ENCODE measurements at regions not wholly inside any gene's neighbourhood (a gene's known extent, or its start where the extent isn't known, plus 50 kb on each side); places are given as distances from the start of the nearest gene placed in this dataset.

DNA sequence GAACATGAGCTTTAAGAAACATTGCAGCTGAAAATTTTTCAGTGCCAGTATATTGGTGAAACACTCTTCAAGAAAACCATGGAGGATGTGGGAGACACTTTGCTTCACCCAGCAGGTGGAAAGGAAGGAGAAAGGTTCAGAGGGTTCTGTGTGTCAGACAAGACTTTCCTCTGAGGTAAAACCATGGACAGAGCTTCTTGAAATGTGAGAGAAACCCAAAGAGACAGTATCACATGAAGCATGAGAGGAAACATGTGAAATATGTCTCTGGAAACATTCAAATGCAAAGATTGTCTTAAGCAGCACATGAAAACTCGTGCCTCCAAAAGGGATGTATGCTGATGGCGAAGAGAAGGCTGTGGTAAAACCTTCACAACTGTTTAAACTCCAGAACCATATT lies 368.9 kb upstream of the ST8SIA4 start:
- no peaks in the 10 kb centered on the region for H3K9me3 ChIP-seq
- no peaks in the 10 kb centered on the region for H3K36me3 ChIP-seq
- no peaks in the 10 kb centered on the region for H3K4me1 ChIP-seq
- H3K4me3 ChIP-seq: no peak overlapping the region
- TF ChIP-seq, protein P1, sequence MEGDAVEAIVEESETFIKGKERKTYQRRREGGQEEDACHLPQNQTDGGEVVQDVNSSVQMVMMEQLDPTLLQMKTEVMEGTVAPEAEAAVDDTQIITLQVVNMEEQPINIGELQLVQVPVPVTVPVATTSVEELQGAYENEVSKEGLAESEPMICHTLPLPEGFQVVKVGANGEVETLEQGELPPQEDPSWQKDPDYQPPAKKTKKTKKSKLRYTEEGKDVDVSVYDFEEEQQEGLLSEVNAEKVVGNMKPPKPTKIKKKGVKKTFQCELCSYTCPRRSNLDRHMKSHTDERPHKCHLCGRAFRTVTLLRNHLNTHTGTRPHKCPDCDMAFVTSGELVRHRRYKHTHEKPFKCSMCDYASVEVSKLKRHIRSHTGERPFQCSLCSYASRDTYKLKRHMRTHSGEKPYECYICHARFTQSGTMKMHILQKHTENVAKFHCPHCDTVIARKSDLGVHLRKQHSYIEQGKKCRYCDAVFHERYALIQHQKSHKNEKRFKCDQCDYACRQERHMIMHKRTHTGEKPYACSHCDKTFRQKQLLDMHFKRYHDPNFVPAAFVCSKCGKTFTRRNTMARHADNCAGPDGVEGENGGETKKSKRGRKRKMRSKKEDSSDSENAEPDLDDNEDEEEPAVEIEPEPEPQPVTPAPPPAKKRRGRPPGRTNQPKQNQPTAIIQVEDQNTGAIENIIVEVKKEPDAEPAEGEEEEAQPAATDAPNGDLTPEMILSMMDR (IDR thresholded peaks at IDR 0.05): no peak
- 41 to 42% methylated on average over 2 of the region's 2 CpGs for WGBS, 2 donors
- intact Hi-C loops (cut with DNase I): no loop called here
- H3K27me3 ChIP-seq: peaks cover 0 to 9% (median 0%) of the 10 kb centered on the region in 4 donors
- DNase-seq: no peak
- no peak overlapping the region for H3K27ac ChIP-seq
- FAIRE-seq: no peak
- ATAC-seq: no peak

GRCh38 chr5:101271416-101271815 lies 368.3 kb upstream of the ST8SIA4 start:
- Histone ChIP-seq H3K27me3 (peaks cover 0 to 9% (median 0%) of the 10 kb centered on the region in 4 donors), H3K27ac (no peak overlapping the region), H3K4me3 (no peak overlapping the region), H3K9me3 (no peaks in the 10 kb centered on the region), H3K4me1 (no peaks in the 10 kb centered on the region), H3K36me3 (no peaks in the 10 kb centered on the region)
- no peak for DNase-seq
- intact Hi-C loops (cut with DNase I): no loop called here
- ATAC-seq: no peak
- FAIRE-seq: no peak
- TF ChIP-seq, protein P1 (IDR thresholded peaks at IDR 0.05): no peak
- 44 to 45% methylated on average over 2 of the region's 2 CpGs for WGBS, 2 donors

DNA sequence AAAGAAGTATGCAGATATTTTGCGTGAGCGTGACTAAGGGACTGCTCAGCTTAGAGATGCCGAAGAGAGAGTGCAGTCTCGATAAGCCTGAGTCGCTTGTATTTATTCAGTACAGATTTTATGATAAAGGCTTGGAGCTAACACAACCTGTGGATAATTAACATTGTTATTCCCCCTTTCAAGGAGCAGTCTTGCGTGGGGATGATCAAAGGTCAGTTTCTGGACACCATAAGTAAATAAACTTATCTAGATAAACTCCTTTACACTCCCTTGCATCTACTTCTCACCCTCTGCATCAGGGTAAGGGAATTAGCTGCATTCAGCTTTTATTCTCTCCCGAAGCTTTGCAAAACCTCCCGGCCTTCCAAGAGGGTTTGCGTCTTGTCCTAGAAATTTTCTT lies 357.8 kb upstream of the ST8SIA4 start:
- no peak overlapping the region for H3K27ac ChIP-seq
- no peaks in the 10 kb centered on the region for H3K4me1 ChIP-seq
- no peaks in the 10 kb centered on the region for H3K27me3 ChIP-seq
- no peaks in the 10 kb centered on the region for H3K9me3 ChIP-seq
- no peak for FAIRE-seq
- WGBS, 2 donors: 20 to 29% methylated on average over 9 of the region's 9 CpGs
- no peak for ATAC-seq
- no peak overlapping the region for H3K4me3 ChIP-seq
- TF ChIP-seq, protein P1 (IDR thresholded peaks at IDR 0.05): no peak
- H3K36me3 ChIP-seq: no peaks in the 10 kb centered on the region
- intact Hi-C loops (cut with DNase I): no loop called here
- DNase-seq: no peak

DNA sequence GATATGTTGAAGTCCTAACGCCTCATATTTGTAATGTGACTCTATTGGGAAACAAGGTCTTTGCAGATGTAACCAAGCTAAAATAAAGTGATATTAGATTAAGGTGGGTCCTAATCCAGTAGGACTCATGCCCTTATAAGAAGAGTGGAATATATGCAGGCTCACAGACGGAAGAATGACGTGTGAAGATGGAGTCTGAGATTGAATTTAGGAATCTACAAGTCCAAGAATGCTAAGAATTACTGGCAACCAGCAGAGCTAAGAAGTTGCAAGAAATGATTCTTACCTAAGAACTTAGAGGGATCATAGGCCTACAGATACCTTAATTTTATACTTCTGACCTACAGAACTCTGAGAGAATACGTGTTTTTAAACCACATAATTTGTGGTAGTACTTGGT lies 350.0 kb upstream of the ST8SIA4 start:
- WGBS, 2 donors: 59 to 65% methylated on average over 4 of the region's 4 CpGs
- no peaks in the 10 kb centered on the region for H3K27me3 ChIP-seq
- DNase-seq (no peak), FAIRE-seq (no peak), ATAC-seq (no peak)
- H3K9me3 ChIP-seq: no peaks in the 10 kb centered on the region
- no peaks in the 10 kb centered on the region for H3K4me1 ChIP-seq
- no peak overlapping the region for H3K4me3 ChIP-seq
- no peak overlapping the region for H3K27ac ChIP-seq
- TF ChIP-seq, protein P1 (IDR thresholded peaks at IDR 0.05): no peak
- intact Hi-C loops (cut with DNase I): no loop called here
- H3K36me3 ChIP-seq: no peaks in the 10 kb centered on the region

GRCh38 chr5:101244621-101245020 lies 341.5 kb upstream of the ST8SIA4 start:
- DNase-seq: no peak
- H3K9me3 ChIP-seq: no peaks in the 10 kb centered on the region
- no peaks in the 10 kb centered on the region for H3K4me1 ChIP-seq
- TF ChIP-seq, protein P1 (IDR thresholded peaks at IDR 0.05): no peak
- FAIRE-seq: no peak
- H3K27ac ChIP-seq: no peak overlapping the region
- WGBS, 2 donors: 80 to 84% methylated on average over 1 of the region's 1 CpG
- H3K4me3 ChIP-seq: no peak overlapping the region
- no peaks in the 10 kb centered on the region for H3K27me3 ChIP-seq
- intact Hi-C loops (cut with DNase I): no loop called here
- ATAC-seq: no peak
- H3K36me3 ChIP-seq: no peaks in the 10 kb centered on the region
